ENCODE measurements at regions not wholly inside any gene's neighbourhood (a gene's known extent, or its start where the extent isn't known, plus 50 kb on each side); places are given as distances from the start of the nearest gene placed in this dataset.

- H3K9ac ChIP-seq (ENCODE audit: low read length in 5 of 5): no peak overlapping the region
- no peak overlapping the region for H3K27ac ChIP-seq (ENCODE audit: low read depth, low read length)
- H3K36me3 ChIP-seq (ENCODE audit: control insufficient read depth in 5 of 5, insufficient read depth in 5 of 5, low read length in 5 of 5): no peaks in the 10 kb centered on the region
- no peak overlapping the region for H3K4me3 ChIP-seq (ENCODE audit: low read depth in 1 of 5, low read length in 5 of 5)
- no peaks in the 10 kb centered on the region for H3K4me1 ChIP-seq (ENCODE audit: control insufficient read depth in 5 of 5, insufficient read depth in 5 of 5, low read length in 5 of 5)
- H3K9me3 ChIP-seq (ENCODE audit: control insufficient read depth in 5 of 5, low read length in 5 of 5): no peaks in the 10 kb centered on the region
- H3K27me3 ChIP-seq (ENCODE audit: control insufficient read depth in 5 of 5, insufficient read depth in 4 of 5, low read length in 5 of 5): no peaks in the 10 kb centered on the region
Measured at GRCh38 chr1:60470246-60470645, 396.7 kb upstream of the C1orf87 start.

- no peaks in the 10 kb centered on the region for H3K4me1 ChIP-seq (ENCODE audit: control insufficient read depth in 5 of 5, insufficient read depth in 5 of 5, low read length in 5 of 5)
- no peaks in the 10 kb centered on the region for H3K36me3 ChIP-seq (ENCODE audit: control insufficient read depth in 5 of 5, insufficient read depth in 5 of 5, low read length in 5 of 5)
- no peak overlapping the region for H3K9ac ChIP-seq (ENCODE audit: low read length in 5 of 5)
- no peak overlapping the region for H3K27ac ChIP-seq (ENCODE audit: low read depth, low read length)
- no peaks in the 10 kb centered on the region for H3K27me3 ChIP-seq (ENCODE audit: control insufficient read depth in 5 of 5, insufficient read depth in 4 of 5, low read length in 5 of 5)
- no peak overlapping the region for H3K4me3 ChIP-seq (ENCODE audit: low read depth in 1 of 5, low read length in 5 of 5)
- H3K9me3 ChIP-seq (ENCODE audit: control insufficient read depth in 5 of 5, low read length in 5 of 5): no peaks in the 10 kb centered on the region
Measured at GRCh38 chr1:60463786-60464185, 390.2 kb upstream of the C1orf87 start.

- H3K9me3 ChIP-seq (ENCODE audit: control insufficient read depth in 5 of 5, low read length in 5 of 5): no peaks in the 10 kb centered on the region
- H3K4me1 ChIP-seq (ENCODE audit: control insufficient read depth in 5 of 5, insufficient read depth in 5 of 5, low read length in 5 of 5): no peaks in the 10 kb centered on the region
- no peak overlapping the region for H3K27ac ChIP-seq (ENCODE audit: low read depth, low read length)
- no peaks in the 10 kb centered on the region for H3K36me3 ChIP-seq (ENCODE audit: control insufficient read depth in 5 of 5, insufficient read depth in 5 of 5, low read length in 5 of 5)
- H3K27me3 ChIP-seq (ENCODE audit: control insufficient read depth in 5 of 5, insufficient read depth in 4 of 5, low read length in 5 of 5): no peaks in the 10 kb centered on the region
- H3K4me3 ChIP-seq (ENCODE audit: low read depth in 1 of 5, low read length in 5 of 5): no peak overlapping the region
- H3K9ac ChIP-seq (ENCODE audit: low read length in 5 of 5): no peak overlapping the region
Measured at GRCh38 chr1:60463146-60463545, 389.6 kb upstream of the C1orf87 start.

- Histone ChIP-seq H3K36me3 (ENCODE audit: control insufficient read depth in 5 of 5, insufficient read depth in 5 of 5, low read length in 5 of 5) (no peaks in the 10 kb centered on the region), H3K27me3 (ENCODE audit: control insufficient read depth in 5 of 5, insufficient read depth in 4 of 5, low read length in 5 of 5) (no peaks in the 10 kb centered on the region), H3K9me3 (ENCODE audit: control insufficient read depth in 5 of 5, low read length in 5 of 5) (peaks cover 0 to 4% (median 0%) of the 10 kb centered on the region in 5 donors), H3K4me3 (ENCODE audit: low read depth in 1 of 5, low read length in 5 of 5) (no peak overlapping the region), H3K4me1 (ENCODE audit: control insufficient read depth in 5 of 5, insufficient read depth in 5 of 5, low read length in 5 of 5) (no peaks in the 10 kb centered on the region), H3K9ac (ENCODE audit: low read length in 5 of 5) (no peak overlapping the region), H3K27ac (ENCODE audit: low read depth, low read length) (no peak overlapping the region)
Measured at GRCh38 chr1:60461925-60462595, 388.5 kb upstream of the C1orf87 start.

- H3K27me3 ChIP-seq (ENCODE audit: control insufficient read depth in 5 of 5, insufficient read depth in 4 of 5, low read length in 5 of 5): no peaks in the 10 kb centered on the region
- no peaks in the 10 kb centered on the region for H3K36me3 ChIP-seq (ENCODE audit: control insufficient read depth in 5 of 5, insufficient read depth in 5 of 5, low read length in 5 of 5)
- H3K9me3 ChIP-seq (ENCODE audit: control insufficient read depth in 5 of 5, low read length in 5 of 5): peaks cover 0 to 13% (median 4%) of the 10 kb centered on the region in 5 donors
- no peaks in the 10 kb centered on the region for H3K4me1 ChIP-seq (ENCODE audit: control insufficient read depth in 5 of 5, insufficient read depth in 5 of 5, low read length in 5 of 5)
- H3K27ac ChIP-seq (ENCODE audit: low read depth, low read length): no peak overlapping the region
- no peak overlapping the region for H3K9ac ChIP-seq (ENCODE audit: low read length in 5 of 5)
- no peak overlapping the region for H3K4me3 ChIP-seq (ENCODE audit: low read depth in 1 of 5, low read length in 5 of 5)
Measured at GRCh38 chr1:60458111-60458510, 384.5 kb upstream of the C1orf87 start.

GRCh38 chr1:60449876-60450275 lies 376.3 kb upstream of the C1orf87 start:
- Histone ChIP-seq H3K4me3 (ENCODE audit: low read depth in 1 of 5, low read length in 5 of 5) (no peak overlapping the region), H3K27ac (ENCODE audit: low read depth, low read length) (no peak overlapping the region), H3K9me3 (ENCODE audit: control insufficient read depth in 5 of 5, low read length in 5 of 5) (peaks cover 0 to 2% (median 2%) of the 10 kb centered on the region in 5 donors), H3K27me3 (ENCODE audit: control insufficient read depth in 5 of 5, insufficient read depth in 4 of 5, low read length in 5 of 5) (no peaks in the 10 kb centered on the region), H3K4me1 (ENCODE audit: control insufficient read depth in 5 of 5, insufficient read depth in 5 of 5, low read length in 5 of 5) (no peaks in the 10 kb centered on the region), H3K9ac (ENCODE audit: low read length in 5 of 5) (no peak overlapping the region), H3K36me3 (ENCODE audit: control insufficient read depth in 5 of 5, insufficient read depth in 5 of 5, low read length in 5 of 5) (no peaks in the 10 kb centered on the region)

GRCh38 chr1:60448850-60449249 lies 375.3 kb upstream of the C1orf87 start:
- Histone ChIP-seq H3K9ac (ENCODE audit: low read length in 5 of 5) (no peak overlapping the region), H3K27ac (ENCODE audit: low read depth, low read length) (no peak overlapping the region), H3K9me3 (ENCODE audit: control insufficient read depth in 5 of 5, low read length in 5 of 5) (peaks cover 0 to 2% (median 0%) of the 10 kb centered on the region in 5 donors), H3K4me1 (ENCODE audit: control insufficient read depth in 5 of 5, insufficient read depth in 5 of 5, low read length in 5 of 5) (no peaks in the 10 kb centered on the region), H3K27me3 (ENCODE audit: control insufficient read depth in 5 of 5, insufficient read depth in 4 of 5, low read length in 5 of 5) (no peaks in the 10 kb centered on the region), H3K4me3 (ENCODE audit: low read depth in 1 of 5, low read length in 5 of 5) (no peak overlapping the region), H3K36me3 (ENCODE audit: control insufficient read depth in 5 of 5, insufficient read depth in 5 of 5, low read length in 5 of 5) (no peaks in the 10 kb centered on the region)

GRCh38 chr1:60444680-60445079 lies 371.1 kb upstream of the C1orf87 start:
- Histone ChIP-seq H3K27me3 (ENCODE audit: control insufficient read depth in 5 of 5, insufficient read depth in 4 of 5, low read length in 5 of 5) (no peaks in the 10 kb centered on the region), H3K4me3 (ENCODE audit: low read depth in 1 of 5, low read length in 5 of 5) (no peak overlapping the region), H3K27ac (ENCODE audit: low read depth, low read length) (no peak overlapping the region), H3K9me3 (ENCODE audit: control insufficient read depth in 5 of 5, low read length in 5 of 5) (peaks cover 0 to 2% (median 0%) of the 10 kb centered on the region in 5 donors), H3K36me3 (ENCODE audit: control insufficient read depth in 5 of 5, insufficient read depth in 5 of 5, low read length in 5 of 5) (no peaks in the 10 kb centered on the region), H3K9ac (ENCODE audit: low read length in 5 of 5) (no peak overlapping the region), H3K4me1 (ENCODE audit: control insufficient read depth in 5 of 5, insufficient read depth in 5 of 5, low read length in 5 of 5) (no peaks in the 10 kb centered on the region)

GRCh38 chr1:60436186-60436585 lies 362.6 kb upstream of the C1orf87 start:
- H3K4me1 ChIP-seq (ENCODE audit: control insufficient read depth in 5 of 5, insufficient read depth in 5 of 5, low read length in 5 of 5): peaks cover 0 to 23% (median 5%) of the 10 kb centered on the region in 5 donors
- H3K27ac ChIP-seq (ENCODE audit: low read depth, low read length): no peak overlapping the region
- H3K9me3 ChIP-seq (ENCODE audit: control insufficient read depth in 5 of 5, low read length in 5 of 5): peaks cover 0 to 9% (median 0%) of the 10 kb centered on the region in 5 donors
- no peaks in the 10 kb centered on the region for H3K36me3 ChIP-seq (ENCODE audit: control insufficient read depth in 5 of 5, insufficient read depth in 5 of 5, low read length in 5 of 5)
- H3K4me3 ChIP-seq (ENCODE audit: low read depth in 1 of 5, low read length in 5 of 5): no peak overlapping the region
- H3K27me3 ChIP-seq (ENCODE audit: control insufficient read depth in 5 of 5, insufficient read depth in 4 of 5, low read length in 5 of 5): no peaks in the 10 kb centered on the region
- H3K9ac ChIP-seq (ENCODE audit: low read length in 5 of 5): no peak overlapping the region

GRCh38 chr1:60431593-60431992 lies 358.0 kb upstream of the C1orf87 start:
- H3K9me3 ChIP-seq (ENCODE audit: control insufficient read depth in 5 of 5, low read length in 5 of 5): peaks cover 0 to 9% (median 0%) of the 10 kb centered on the region in 5 donors
- H3K27me3 ChIP-seq (ENCODE audit: control insufficient read depth in 5 of 5, insufficient read depth in 4 of 5, low read length in 5 of 5): no peaks in the 10 kb centered on the region
- no peak overlapping the region for H3K27ac ChIP-seq (ENCODE audit: low read depth, low read length)
- H3K4me3 ChIP-seq (ENCODE audit: low read depth in 1 of 5, low read length in 5 of 5): no peak overlapping the region
- H3K9ac ChIP-seq (ENCODE audit: low read length in 5 of 5): no peak overlapping the region
- H3K36me3 ChIP-seq (ENCODE audit: control insufficient read depth in 5 of 5, insufficient read depth in 5 of 5, low read length in 5 of 5): no peaks in the 10 kb centered on the region
- peaks cover 0 to 42% (median 11%) of the 10 kb centered on the region in 5 donors for H3K4me1 ChIP-seq (ENCODE audit: control insufficient read depth in 5 of 5, insufficient read depth in 5 of 5, low read length in 5 of 5)

Data from subcutaneous abdominal adipose tissue (tissue), 5 donors.